H1 (cell line): ENCODE measurements at regions not wholly inside any gene's neighbourhood (a gene's known extent, or its start where the extent isn't known, plus 50 kb on each side); places are given as distances from the start of the nearest gene placed in this dataset.

Experiments used
- BCL11A ChIP-seq, 2 experiments: IDR thresholded peaks; one replicate each; pipeline ENCODE4 v1.6.1; 2011; ENCODE audit warnings: low read depth in 2 of 2, low read length in 2 of 2, mild to moderate bottlenecking in 2 of 2
- BRCA1 ChIP-seq: IDR thresholded peaks from 2 replicates; pipeline ENCODE4 v1.6.1; 2012; ENCODE audit warnings: low read depth, low read length, improper control_type of control experiment
- CHD7 ChIP-seq: fragments of 300-600 bp; sonication (generic); IDR thresholded peaks from 2 replicates; pipeline ENCODE4 v1.7.1; 2012; ENCODE audit warnings: low read length, moderate library complexity, mild to moderate bottlenecking, inconsistent platforms; ENCODE audit not compliant: insufficient replicate concordance

DNA sequence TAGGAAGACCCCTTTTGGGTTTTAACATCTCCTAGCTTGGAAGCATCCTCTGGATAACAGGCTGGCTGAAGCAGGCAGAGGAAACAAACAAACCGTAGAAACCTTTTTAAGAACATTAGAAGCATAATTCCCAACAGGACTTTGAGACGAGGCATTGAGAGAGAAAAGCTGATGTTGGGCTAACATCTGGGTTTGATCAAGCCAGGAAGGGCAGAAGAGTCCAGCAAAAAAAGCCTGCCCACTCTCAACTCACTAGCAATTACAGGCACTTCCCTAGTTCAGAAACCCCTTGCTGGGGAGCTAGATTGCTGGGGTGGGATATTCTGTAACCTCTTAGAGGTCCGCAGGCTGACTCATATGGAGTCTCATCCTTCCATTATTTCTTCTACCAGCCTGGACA, 75.4 kb upstream of the CTNNA1 start (continued):
- TF ChIP-seq CHD7 (no peak), BCL11A (IDR thresholded peaks at IDR 0.05; ENCODE audit: low read depth in 2 of 2, low read length in 2 of 2) (no peak), BRCA1 (no peak)
